Stimulated activated naive CD8-positive, alpha-beta T cell treated with anti-CD3 and anti-CD28 coated beads, Interleukin-15, Interleukin-2, amounts not matched to agents 100 U/mL and 50 U/mL, for 24 hours (primary cell): ENCODE measurements at regions not wholly inside any gene's neighbourhood (a gene's known extent, or its start where the extent isn't known, plus 50 kb on each side); places are given as distances from the start of the nearest gene placed in this dataset.

Experiments
- ATAC-seq: fragments of 150-1000 bp; cut with Tn5 transposase; one replicate; pipeline ENCODE4 v1.10.0; 2021
- DNase-seq: peaks from one replicate; pipeline ENCODE4 v3.0.0; 2021

- no peak for ATAC-seq
These were observed 61.6 kb downstream of the LSM5 start for GRCh38 chr7:32428546-32428945.

GRCh38 chr7:32427769-32428291, 62.4 kb downstream of the LSM5 start:
- peak; percentile 77 for DNase-seq

More at GRCh38 chr7:32428546-32428945, 61.6 kb downstream of the LSM5 start:
- DNase-seq: no peak

DNA sequence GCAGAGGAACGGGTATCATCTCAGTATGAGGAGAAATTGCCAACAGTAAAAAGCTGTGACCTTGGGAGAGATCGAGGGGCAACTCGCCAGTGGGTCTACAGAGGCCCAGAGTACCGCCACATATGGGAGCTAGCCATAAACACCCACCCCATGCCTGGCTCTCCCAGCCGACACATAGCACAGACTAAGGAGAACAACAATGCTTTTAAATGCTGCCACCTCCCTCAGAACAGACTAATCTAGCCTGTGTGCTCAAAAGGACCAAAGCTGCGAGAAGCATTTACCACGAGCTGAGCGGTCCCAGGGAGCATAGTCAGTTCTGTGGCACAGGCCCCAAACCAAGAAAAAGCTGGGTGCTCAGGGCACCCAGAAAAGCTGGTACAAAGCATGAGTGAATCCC, 73.3 kb downstream of the LSM5 start:
- ATAC-seq (no peak), DNase-seq (no peak)

More at GRCh38 chr7:32427769-32428291, 62.4 kb downstream of the LSM5 start:
- ATAC-seq: no peak

DNA sequence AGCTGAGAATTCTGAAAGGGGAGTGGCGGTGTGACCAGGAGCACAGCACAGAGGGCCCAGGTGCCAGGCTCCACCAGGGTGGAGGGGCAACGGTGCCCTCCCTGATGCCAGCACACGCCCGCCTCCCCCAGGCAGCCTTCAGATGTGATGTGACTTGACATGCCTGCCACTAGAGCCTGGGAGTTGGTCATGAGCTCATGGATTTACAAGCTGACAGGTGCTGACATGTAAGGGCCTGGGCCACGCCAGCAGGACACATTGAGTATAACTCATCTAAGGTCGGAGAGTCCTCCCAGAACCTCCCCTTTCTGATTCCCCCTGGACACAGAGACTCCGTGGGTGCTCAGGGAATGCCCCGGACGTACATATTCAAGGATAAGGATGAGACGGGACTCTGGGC, 74.2 kb downstream of the LSM5 start:
- DNase-seq (no peak), ATAC-seq (no peak)

DNA sequence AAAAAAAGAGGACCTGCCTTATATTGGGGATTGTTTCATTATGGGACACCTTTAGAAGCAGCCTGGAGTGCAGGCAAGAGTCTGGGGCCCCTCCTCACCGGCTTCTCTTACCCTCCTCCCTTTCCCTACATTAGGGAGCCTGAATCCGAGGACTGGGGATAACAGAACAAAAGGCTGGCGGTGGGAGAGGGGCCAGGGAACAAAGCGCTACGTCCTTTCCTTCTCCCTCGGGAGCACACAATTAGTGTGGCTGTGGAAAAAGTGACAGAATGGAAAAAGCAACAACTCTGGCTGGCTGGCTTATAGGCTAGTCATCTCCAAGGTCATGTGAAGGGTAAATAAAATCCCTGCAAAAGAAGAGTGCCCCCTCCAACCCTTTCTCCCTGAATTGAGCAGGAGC, 74.7 kb downstream of the LSM5 start:
- no peak for ATAC-seq
- DNase-seq: no peak

GRCh38 chr7:32412471-32412870, 77.7 kb downstream of the LSM5 start:
- no peak for DNase-seq
- no peak for ATAC-seq

- ATAC-seq (no peak), DNase-seq (no peak)
These were observed 79.6 kb downstream of the LSM5 start for GRCh38 chr7:32410545-32410944.

- ATAC-seq (no peak), DNase-seq (no peak)
These were observed 83.8 kb downstream of the LSM5 start for GRCh38 chr7:32406386-32406785.

DNA sequence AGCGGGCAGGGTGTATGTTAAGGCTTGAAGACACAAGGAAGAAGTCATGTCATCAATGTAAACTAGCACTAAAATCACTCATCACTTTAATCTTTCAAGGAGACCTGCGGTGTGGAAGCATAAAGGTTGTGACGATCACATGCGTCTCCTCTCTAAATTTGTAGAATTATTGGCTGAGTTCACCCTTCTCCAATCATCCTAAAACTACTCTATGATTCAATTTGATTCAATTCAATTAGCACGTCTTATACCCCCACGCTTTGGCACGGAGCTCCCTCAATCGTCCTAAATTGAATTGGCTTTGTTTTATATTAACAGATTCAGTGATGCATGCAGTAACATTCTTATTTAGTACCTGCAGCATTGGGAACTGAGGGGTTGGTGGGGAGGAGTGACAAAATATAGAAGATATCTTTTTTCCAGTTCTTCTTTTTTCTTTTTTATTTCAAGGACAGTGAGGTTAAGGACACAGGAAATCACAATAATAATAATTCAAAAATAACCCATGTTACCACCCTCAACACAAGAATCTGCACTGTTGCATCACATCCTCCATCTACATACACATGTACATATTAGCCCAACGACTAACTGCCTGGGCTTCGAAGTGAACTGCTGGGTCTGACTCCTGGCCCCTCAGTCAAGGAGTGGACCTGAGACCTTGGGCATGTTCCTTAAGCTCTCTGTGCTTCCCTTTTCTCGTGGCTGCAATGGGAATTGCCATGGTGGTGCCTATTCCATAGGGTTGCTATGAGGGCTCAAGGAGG, 86.5 kb downstream of the LSM5 start:
- no peak for DNase-seq
- ATAC-seq: no peak

DNA sequence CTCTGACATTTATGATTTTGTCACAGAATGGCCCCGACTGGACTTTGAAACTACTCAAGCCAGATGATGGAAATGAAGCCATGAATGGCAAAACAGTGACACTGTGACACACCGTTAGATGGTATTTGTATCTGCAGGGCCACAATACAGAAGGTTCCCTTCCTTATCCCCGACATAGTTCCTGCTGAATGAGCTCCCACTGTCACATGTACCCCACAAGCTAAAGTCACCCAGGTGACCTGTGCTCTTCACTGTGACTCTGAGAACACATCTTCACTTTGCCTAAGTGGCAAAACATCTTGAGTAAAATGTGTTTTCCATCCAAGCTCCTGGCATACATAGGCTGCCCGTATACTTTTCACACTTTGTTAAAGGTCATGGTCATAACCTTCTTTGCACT, 89.5 kb downstream of the LSM5 start:
- DNase-seq (no peak), ATAC-seq (no peak)

DNA sequence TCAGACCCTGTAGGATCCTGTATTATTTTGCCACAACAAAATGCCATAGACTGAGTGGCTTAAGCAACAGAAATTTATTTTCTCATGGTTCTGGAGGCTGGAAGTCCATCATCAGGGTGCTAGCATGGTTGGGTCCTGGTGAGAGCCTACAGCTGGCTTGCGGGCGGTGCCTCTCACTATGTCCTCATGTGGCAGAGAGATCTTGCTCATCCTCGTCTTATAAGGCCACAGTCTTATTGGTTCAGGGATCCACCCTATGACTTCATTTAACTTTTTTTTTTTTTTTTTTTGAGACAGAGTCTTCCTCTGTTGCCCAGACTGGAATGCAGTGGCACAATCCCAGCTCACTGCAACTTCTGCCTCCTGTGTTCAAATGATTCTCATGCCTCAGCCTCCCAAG, 90.9 kb downstream of the LSM5 start:
- no peak for ATAC-seq
- no peak for DNase-seq

- no peak for DNase-seq
- ATAC-seq: no peak
These were observed 95.0 kb downstream of the LSM5 start for GRCh38 chr7:32395168-32395567.

- DNase-seq (no peak), ATAC-seq (no peak)
These were observed 96.3 kb downstream of the LSM5 start for GRCh38 chr7:32393861-32394260.

- ATAC-seq: no peak
- no peak for DNase-seq
These were observed 100.0 kb downstream of the LSM5 start for GRCh38 chr7:32390210-32390609.

- ATAC-seq: no peak
- DNase-seq: no peak
These were observed 104.7 kb downstream of the LSM5 start for GRCh38 chr7:32385316-32385956.

DNA sequence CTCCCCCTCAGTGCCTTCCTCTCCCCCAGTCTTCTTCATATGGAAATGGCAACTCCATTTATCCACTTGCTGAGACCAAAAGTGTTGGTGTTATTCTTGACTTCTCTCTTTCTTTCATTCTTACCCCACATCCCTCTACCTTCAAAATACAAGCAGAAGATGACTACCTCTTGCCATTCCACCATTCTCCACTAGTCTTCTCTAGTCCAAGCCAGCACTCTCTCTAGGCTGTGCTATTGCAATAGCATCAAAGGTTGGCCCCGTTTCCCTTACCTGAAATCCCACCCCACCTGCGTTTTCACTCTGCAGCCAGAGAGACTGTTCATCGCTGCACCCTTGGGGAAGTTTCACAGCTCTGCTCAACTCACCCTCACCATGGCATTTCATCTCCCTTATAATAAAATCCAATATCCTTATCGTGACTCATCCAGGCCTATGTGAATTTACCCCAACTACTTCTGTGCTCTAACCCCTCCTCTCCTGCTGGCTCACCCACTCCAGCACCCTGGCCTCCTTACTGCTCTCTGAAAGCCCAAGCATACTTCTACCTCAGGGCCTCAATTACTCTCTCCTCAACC, 109.1 kb downstream of the LSM5 start:
- ATAC-seq: no peak
- no peak for DNase-seq

GRCh38 chr7:32379510-32380112, 110.6 kb downstream of the LSM5 start:
- ATAC-seq: no peak
- no peak for DNase-seq

- no peak for DNase-seq
- ATAC-seq: no peak
These were observed 111.2 kb downstream of the LSM5 start for GRCh38 chr7:32378988-32379387.

DNA sequence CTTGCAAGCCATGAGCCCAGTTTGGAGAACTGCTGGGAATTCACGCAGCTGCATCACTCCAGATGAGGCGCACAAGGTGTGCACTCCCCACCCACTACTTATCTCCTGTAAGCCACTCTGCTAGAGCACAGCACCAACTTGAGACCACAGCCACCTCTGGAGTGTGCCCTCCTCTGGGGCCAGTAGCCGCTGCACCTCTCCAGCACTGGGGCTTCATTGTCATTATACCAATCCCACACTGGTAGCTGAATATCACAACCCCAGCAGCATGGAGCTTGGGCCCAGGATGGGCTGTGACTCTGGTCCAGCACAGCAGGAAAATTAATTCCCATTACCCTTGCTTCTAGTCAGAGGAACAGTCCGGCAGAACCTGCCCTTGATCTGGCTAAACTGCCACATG, 125.6 kb downstream of the LSM5 start:
- DNase-seq (no peak), ATAC-seq (no peak)

- DNase-seq (no peak), ATAC-seq (no peak)
These were observed 130.1 kb downstream of the LSM5 start for GRCh38 chr7:32360127-32360526.

DNA sequence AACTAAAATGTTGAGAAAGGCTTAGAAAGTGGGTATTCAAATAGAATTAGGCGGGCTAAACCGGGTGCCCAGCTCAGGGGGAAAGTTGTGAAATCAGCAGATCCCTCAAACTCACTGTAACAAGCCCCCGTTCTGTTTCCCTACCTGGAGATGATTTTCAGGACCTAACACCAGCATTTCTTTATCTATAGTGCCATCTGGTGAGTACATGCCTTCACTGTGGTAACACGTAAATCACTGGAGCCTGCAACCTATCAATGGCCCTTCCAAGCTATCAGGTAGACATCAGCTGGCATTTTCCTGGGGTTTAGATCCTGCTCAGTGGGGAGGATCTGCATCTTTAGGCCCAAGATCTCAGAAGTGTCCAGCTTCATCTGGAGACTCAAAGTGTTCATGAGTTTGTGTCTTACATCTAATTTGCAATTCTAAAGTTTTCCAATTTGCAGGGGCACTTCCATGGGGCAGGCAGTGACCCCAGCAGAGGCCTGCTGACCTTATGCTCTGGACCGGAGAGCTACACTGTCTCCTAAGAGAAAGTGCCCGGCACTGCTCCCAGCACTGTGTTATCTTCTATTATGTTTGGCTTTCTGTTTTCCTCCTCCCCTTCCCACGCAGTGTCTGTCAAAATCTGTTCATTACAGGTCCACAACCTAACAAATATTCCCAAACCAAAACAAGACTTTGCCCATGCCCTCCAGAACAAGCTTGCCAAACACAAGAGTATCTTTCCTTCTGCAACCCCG, 132.5 kb downstream of the LSM5 start:
- DNase-seq: no peak
- no peak for ATAC-seq

DNA sequence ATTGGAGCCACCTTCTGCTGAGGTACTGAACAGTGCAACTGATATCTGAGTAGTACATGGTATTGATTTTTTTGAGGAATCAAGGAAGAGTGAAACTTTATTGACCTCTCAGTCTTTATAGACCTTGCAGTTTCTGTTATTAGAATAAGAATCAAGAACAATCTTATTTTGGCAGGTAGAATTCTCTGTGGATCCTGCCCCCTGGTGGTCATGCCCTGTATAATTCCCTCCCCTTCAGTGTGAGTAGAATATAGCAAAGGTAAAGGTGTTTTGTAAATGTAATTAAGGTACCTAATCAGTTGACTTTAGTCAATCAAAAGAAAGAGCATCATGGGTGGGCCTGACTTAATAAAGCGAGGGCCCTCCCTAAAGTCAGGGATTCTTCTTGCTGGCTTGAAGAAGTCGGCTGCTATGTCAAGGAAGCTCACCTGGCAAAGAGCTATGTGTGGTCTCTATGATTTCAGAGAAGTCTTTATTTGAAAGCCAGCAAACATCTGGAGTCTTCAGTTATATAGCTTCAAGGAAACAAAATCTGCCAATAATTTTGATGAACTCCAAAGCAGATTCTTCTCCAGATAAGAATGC, 142.8 kb downstream of the LSM5 start:
- ATAC-seq: no peak

More for the DNA sequence above, 142.8 kb downstream of the LSM5 start:
- peak; percentile 32 for DNase-seq
